ENCODE measurements at regions not wholly inside any gene's neighbourhood (a gene's known extent, or its start where the extent isn't known, plus 50 kb on each side); places are given as distances from the start of the nearest gene placed in this dataset.

DNA sequence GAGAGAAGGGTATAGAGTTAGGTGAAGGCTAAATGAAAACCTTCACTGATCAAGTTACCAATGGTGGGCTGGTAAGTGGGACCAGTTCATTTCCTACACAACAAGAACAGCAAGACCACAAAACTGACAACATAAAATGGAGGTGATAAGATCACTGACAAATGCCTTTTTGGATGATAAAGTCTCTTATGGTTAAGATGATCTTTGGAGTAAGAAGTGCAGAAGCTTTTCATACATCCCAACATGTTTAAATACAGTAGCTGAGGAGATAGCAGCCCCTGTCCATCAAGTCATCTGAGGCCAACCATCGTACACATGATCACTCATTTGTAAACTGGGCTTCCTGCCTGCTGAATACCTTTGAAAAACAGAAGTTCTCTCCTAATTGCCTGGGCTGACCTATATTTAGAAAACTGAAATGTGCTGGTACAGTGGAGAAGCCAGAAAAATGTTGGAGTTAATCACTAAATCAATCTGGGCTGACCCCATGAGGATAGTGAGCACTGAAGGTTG is 259.0 kb upstream of the ZFHX3 start:
- no peak for TF ChIP-seq TAF1 (IDR thresholded peaks at IDR 0.05; ENCODE audit: borderline replicate concordance, low read depth, low read length)
- no peak for TF ChIP-seq POLR2A (IDR thresholded peaks at IDR 0.05; ENCODE audit: low read depth, low read length)
